ENCODE measurements at regions not wholly inside any gene's neighbourhood (a gene's known extent, or its start where the extent isn't known, plus 50 kb on each side); places are given as distances from the start of the nearest gene placed in this dataset.

DNA sequence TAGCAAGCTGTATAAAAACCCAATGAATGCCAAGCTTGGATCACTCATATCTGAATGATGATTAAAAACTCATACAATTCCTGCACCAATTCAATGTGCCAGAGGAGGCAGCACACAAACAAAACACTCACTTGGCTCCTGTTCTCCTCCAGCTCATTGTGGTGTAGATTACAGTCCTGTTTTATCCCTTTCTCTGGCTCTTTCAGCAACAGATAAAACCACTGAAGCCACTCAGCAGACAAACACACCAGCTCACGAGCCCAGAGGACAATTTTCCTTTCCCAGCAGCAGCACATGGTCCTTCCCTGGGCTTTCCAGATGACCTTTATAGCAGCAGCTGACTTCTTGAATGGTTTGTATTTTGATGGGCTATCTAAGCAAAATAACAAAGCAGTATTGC lies 107.3 kb upstream of the STARD3NL start:
- no peak for DNase-seq (ENCODE audit: low read depth, low spot score)

DNA sequence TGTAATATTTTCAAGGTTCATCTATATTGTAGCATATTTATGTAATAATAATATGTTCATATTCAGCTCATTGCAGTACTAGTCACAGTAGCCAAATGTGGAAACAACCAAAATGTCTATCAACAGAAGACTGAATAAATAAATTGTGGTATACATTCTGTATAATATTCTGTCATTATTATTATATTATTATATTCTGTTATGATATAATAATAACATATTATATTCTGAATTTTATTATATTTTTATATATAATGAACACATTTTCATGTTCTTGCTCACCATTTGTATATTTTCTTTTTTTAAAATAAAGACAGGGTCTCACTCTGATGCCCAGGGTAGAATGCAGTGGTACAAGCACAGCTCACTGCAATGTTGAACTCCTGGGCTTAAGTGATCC lies 91.2 kb upstream of the STARD3NL start:
- no peak for DNase-seq (ENCODE audit: low read depth, low spot score)

DNA sequence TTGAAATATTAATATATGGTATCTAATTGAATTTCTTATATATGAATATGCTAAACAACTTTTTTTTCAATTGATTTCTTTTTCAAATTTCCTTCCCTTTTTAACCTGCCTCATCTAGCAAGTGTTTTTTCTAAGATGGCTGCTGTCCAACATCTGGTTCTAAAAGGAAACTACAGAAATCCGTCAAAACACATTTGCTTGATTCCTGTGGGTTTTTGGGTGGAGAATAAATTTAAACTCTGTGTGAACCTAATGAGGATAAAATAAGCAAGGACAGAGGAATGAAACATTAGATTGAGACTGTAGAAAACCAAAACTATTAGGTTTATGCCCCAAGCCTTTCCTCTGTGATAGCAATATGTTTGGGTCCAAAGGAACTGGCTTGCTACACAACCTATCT lies 75.5 kb upstream of the STARD3NL start:
- DNase-seq (ENCODE audit: low read depth, low spot score), result no peak

DNA sequence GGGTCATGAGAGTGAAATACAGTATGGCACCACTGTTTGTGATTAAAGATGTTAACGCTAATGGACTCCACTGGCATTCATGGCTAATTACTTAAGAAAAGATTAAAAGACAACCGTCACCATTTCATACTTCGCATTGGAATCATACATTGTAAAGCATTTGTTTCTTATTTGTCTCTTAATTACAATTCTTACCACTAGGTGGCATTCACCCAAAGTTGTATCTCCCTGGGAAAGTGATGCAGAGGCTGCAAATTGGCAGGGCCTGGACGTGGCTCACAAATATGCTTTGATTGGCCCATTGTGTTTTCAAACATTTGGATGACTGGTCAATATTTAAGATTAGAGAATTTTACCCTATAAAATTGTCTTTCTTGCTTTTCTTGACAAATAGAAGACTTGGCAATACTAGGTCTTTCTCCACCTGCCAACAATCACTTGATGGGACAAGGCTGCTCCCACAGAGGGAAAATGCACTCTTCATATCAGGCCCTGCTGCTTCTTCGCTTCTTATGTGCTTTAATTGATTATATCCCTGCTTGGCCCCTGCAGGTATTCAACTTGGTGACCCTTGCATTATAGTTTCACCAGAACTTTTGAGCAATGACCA lies 72.1 kb upstream of the STARD3NL start:
- DNase-seq (ENCODE audit: low read depth, low spot score), result no peak

DNA sequence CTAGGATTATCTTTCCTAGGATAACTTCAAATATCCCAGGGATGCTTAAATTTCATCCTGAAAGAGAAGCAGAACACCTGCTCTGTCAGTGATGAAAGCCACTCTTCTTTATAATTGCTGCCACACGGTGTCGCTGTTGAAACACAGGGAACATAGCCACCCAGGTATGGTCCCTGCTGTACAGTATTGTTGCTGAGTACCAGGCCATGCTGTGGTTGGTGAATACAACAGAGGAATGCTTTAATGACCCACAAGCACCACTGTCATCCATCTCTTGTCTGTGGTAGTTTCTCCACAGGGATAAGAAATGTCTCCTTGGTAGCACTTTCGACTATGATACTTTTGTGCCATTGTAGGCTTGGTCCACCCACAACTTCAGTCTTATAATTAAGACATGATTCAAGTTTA lies 70.6 kb upstream of the STARD3NL start:
- DNase-seq (ENCODE audit: low read depth, low spot score), result peak; percentile 40

DNA sequence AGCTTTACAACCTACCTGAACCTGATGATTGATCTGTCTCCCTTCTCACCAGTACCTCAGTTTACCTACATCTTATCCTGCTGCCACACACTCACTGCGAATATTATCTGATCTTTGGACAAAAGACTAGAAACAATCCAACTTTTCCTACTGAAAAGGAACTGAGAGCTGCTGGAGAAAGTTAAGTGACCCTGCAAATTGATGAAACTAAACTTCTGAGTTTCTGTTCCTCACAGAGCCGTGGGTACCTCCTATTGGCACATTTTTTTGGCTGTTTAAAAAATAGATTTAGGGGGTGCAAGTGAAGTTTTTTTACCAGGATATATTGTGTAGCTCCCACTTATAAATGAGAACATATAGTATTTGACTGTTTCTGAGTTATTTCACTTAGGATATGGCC lies 66.0 kb upstream of the STARD3NL start:
- no peak for DNase-seq (ENCODE audit: low read depth, low spot score)

DNA sequence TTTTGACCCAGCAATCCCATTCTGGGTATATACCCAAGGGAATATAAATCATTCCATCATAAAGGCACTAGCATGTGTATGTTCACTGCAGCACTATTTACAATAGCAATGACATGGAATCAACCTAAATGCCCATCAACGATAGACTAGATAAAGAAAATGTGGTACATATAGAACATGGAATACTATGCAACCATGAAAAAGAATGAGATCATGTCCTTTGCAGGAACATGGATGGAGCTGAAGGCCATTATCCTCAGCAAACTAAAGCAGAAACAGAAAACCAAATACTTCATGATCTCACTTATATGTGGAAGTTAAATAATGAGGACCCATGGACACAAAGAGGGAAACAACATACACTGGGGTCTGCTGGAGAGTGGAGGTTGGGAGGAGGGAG lies 58.0 kb upstream of the STARD3NL start:
- DNase-seq (ENCODE audit: low read depth, low spot score), result no peak

DNA sequence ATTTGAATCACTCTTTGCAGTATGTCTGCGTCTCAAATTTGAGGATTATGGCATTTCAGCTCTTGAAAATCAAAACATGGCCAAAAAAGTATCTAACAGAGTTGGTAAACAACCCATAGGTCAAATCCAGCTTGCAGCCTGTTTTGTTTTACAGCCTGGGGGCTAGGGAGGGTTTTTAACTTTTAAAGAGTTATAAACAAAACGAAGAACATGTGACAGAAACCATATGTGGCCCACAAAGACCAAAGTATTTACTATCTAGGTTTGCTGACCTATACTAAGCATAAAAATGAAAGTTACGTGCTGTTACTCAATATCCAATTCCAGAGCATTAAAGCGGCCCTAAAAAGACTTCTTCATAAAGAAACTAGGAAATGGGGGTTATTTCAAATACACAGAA lies 55.5 kb upstream of the STARD3NL start:
- no peak for DNase-seq (ENCODE audit: low read depth, low spot score)

DNA sequence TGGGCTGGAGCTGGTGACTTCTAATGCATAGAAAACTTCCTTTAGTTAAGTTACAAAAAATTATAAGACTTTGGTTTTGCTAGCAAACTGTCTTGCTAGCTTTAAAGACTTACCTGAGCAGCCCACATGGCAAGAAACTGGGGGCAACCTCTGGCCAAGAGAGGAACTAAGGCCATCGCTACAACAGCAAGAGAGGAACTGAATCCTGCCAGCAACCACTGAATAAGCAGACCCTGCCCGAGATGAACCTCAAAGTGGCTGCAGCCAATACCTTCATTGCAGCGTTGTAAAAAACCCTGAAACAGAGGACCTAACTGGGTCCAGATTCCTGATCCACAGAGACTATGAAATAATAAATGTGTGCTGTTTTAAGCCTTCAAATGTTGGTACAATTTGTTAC lies 54.6 kb upstream of the STARD3NL start:
- no peak for DNase-seq (ENCODE audit: low read depth, low spot score)

DNA sequence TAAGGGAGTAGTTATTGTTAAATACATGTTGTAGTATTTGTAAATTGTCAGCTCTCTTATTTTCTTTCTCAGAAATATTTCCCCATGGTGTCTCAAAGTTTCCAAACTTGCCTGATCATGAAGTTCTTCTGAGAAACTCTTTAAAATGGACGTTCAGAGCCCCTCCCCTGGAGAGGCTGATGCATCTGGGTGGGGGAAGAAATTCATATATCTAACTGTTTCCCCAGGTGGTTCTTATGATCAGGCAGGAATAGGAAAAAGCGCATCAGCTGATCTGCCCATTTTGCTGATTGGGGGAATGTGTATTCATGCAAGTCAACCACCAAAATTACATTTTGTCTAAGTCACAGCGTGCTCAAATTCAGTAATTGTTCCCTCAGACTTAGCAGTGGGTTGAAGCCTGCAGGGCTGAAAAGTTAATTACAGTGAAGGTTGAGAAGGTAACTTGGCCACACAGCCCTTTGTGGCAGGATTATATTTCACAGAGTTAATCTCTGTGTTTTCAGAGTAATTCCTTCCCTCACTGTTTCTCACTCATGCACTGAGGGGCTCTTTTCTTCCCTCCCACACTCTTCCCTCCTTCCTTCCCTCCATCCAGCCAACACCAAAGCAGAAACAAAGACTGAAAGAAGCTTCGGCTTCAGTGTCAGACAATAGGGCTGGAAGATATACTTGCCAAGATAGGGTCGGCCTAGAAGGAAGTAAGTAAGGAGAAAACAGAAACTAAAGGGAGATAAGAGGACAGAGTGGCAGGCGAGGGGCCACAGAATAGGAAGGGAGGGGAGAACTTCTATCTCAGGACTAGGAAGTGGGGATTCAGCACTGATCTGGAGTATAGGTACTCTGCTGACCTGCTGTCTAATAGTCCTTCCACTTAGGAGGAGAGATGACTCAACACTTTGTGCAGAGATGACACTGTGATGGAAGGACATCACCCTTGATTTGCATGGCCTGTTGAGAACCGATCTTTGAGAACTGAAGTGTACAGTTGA lies 50.5 kb upstream of the STARD3NL start:
- no peak for DNase-seq (ENCODE audit: low read depth, low spot score)

Data from activated CD4-positive, CD25-positive, alpha-beta regulatory T cell treated with anti-CD3 and anti-CD28 coated beads, Interleukin-2, amount 50 U/mL, for 16 hours (primary cell).